Spleen (tissue), 11 donors: ENCODE measurements at regions not wholly inside any gene's neighbourhood (a gene's known extent, or its start where the extent isn't known, plus 50 kb on each side); places are given as distances from the start of the nearest gene placed in this dataset.

ENCODE experiments used
- DNase-seq: peaks from one replicate; pipeline ENCODE4 v3.0.0-alpha.2; 2020
- H3K27ac ChIP-seq, 8 donors: fragments of 200-600 bp; sonication (generic) in 7 of 8; 1 replicate in 4 of 8; 2 replicates in 4 of 8; pipeline versions ENCODE4 v1.5.0 to v1.8.0; 2016 to 2021; ENCODE audit warnings: inconsistent platforms in 4 of 8, mild to moderate bottlenecking in 4 of 8, moderate library complexity in 1 of 8
- H3K27me3 ChIP-seq, 7 donors: fragments of 200-600 bp; sonication (generic) in 6 of 7; replicated peaks in 1 of 7; 1 replicate in 4 of 7; 2 replicates in 3 of 7; pipeline versions ENCODE4 v1.5.0 to v1.8.0; 2016 to 2021; ENCODE audit warnings: inconsistent platforms in 3 of 7, mild to moderate bottlenecking in 1 of 7
- H3K36me3 ChIP-seq, 6 donors: fragments of 200-600 bp; sonication (generic) in 5 of 6; 1 replicate in 4 of 6; 2 replicates in 2 of 6; pipeline versions ENCODE4 v1.5.0 to v1.8.0; 2016 to 2021; ENCODE audit warnings: inconsistent platforms in 2 of 6
- H3K4me1 ChIP-seq, 6 donors: fragments of 200-600 bp; sonication (generic) in 5 of 6; 1 replicate in 3 of 6; 2 replicates in 3 of 6; pipeline versions ENCODE4 v1.5.0 to v1.8.0; 2016 to 2021; ENCODE audit warnings: inconsistent platforms in 3 of 6
- H3K4me3 ChIP-seq, 8 donors: fragments of 200-600 bp; sonication (generic) in 7 of 8; 1 replicate in 4 of 8; 2 replicates in 4 of 8; pipeline versions ENCODE4 v1.5.0 to v1.8.0; 2016 to 2021; ENCODE audit warnings: inconsistent platforms in 4 of 8, mild to moderate bottlenecking in 4 of 8, moderate library complexity in 2 of 8
- H3K9me3 ChIP-seq, 8 donors: fragments of 200-600 bp; sonication (generic) in 7 of 8; 1 replicate in 4 of 8; 2 replicates in 4 of 8; pipeline versions ENCODE4 v1.5.0 to v1.8.0; 2016 to 2021; ENCODE audit warnings: inconsistent platforms in 4 of 8
- CTCF ChIP-seq, 11 experiments: fragments of 200-600 bp in 7 of 11; fragments of 450-650 bp in 4 of 11; sonication (generic) in 4 of 11; IDR thresholded peaks in 8 of 11; conservative IDR thresholded peaks in 3 of 11; 1 replicate in 7 of 11; 2 replicates in 4 of 11; pipeline versions ENCODE4 v1.4.0 to v1.8.0; 2016 to 2021; ENCODE audit warnings: antibody characterized with exemption in 11 of 11, inconsistent platforms in 4 of 11, mild to moderate bottlenecking in 1 of 11
- POLR2A ChIP-seq, 3 donors: fragments of 450-650 bp; IDR thresholded peaks; one replicate each; pipeline ENCODE4 v1.5.1; 2017; ENCODE audit warnings: antibody characterized with exemption in 3 of 3, mild to moderate bottlenecking in 1 of 3
- POLR2AphosphoS5 ChIP-seq, 3 donors: sonication (generic); formaldehyde crosslinking; IDR thresholded peaks; one replicate each; pipeline ENCODE4 v1.5.1; 2017; ENCODE audit warnings: antibody characterized with exemption in 3 of 3
- WGBS, 5 donors: extraction: QIAGEN DNeasy Blood & Tissue Kit in 3 of 5; methylation state at CpG; one replicate each; pipeline versions ENCODE4 v1.1.5 to v1.1.7; 2013 to 2018; 5-methylcytosine and 5-hydroxymethylcytosine counted together
- intact Hi-C: fragments of 100-400 bp; cut with DNase I; formaldehyde crosslinking; loops from one replicate; pipeline ENCODE4 v1.15.0; 2023; ENCODE audit warnings: low total_unique reads
- donor health status: healthy with polysubstance abuse.
- donor health status: DM: no; HTN: no; CAD: no; lungs with moderate emphysema.
- donor health status: DM: no; HTN: no; CAD: no.
- donor health status: Bipolar disorder and iron deficiency.
- donor health status: healthy.
- donor health status: DM: no; HTN: no; CAD: no.
- donor health status: DM: yes; HTN: yes; CAD: no.

GRCh38 chr18:25449046-25449445 lies 97.1 kb upstream of the ZNF521 start:
- Histone ChIP-seq H3K4me1 (no peaks in the 10 kb centered on the region), H3K9me3 (peaks cover 0 to 15% (median 9%) of the 10 kb centered on the region in 8 donors), H3K27me3 (no peaks in the 10 kb centered on the region), H3K36me3 (no peaks in the 10 kb centered on the region), H3K4me3 (no peak overlapping the region), H3K27ac (no peak overlapping the region)
- intact Hi-C loops, result no loop called here
- DNase-seq, result no peak
- TF ChIP-seq POLR2A (IDR thresholded peaks at IDR 0.05) (no peak), CTCF (IDR thresholded peaks at IDR 0.05 in 8 of 11, conservative IDR thresholded peaks at IDR 0.05 in 3 of 11) (no peak), POLR2AphosphoS5 (IDR thresholded peaks at IDR 0.05) (no peak)

- Histone ChIP-seq H3K4me1 (no peaks in the 10 kb centered on the region), H3K27me3 (no peaks in the 10 kb centered on the region), H3K27ac (no peak overlapping the region), H3K4me3 (no peak overlapping the region), H3K9me3 (peaks cover 0 to 15% (median 9%) of the 10 kb centered on the region in 8 donors), H3K36me3 (no peaks in the 10 kb centered on the region)
- TF ChIP-seq POLR2A (IDR thresholded peaks at IDR 0.05), result no peak
- TF ChIP-seq CTCF (IDR thresholded peaks at IDR 0.05 in 8 of 11, conservative IDR thresholded peaks at IDR 0.05 in 3 of 11), result no peak
- no peak for TF ChIP-seq POLR2AphosphoS5 (IDR thresholded peaks at IDR 0.05)
- intact Hi-C loops, result no loop called here
- no peak for DNase-seq
- 24 to 31% (median 27%) methylated on average over 3 of the region's 3 CpGs for WGBS, 5 donors
Measured at GRCh38 chr18:25446972-25447371, 95.0 kb upstream of the ZNF521 start.

- no peak for DNase-seq
- H3K27me3 ChIP-seq, result no peaks in the 10 kb centered on the region
- no peaks in the 10 kb centered on the region for H3K4me1 ChIP-seq
- H3K27ac ChIP-seq, result no peak overlapping the region
- no peak overlapping the region for H3K4me3 ChIP-seq
- H3K9me3 ChIP-seq, result peaks cover 0 to 2% (median under 1%) of the 10 kb centered on the region in 8 donors
- no peak for TF ChIP-seq CTCF (IDR thresholded peaks at IDR 0.05 in 8 of 11, conservative IDR thresholded peaks at IDR 0.05 in 3 of 11)
- TF ChIP-seq POLR2A (IDR thresholded peaks at IDR 0.05), result no peak
- no peak for TF ChIP-seq POLR2AphosphoS5 (IDR thresholded peaks at IDR 0.05)
- 85 to 98% (median 91%) methylated on average over 5 of the region's 5 CpGs for WGBS, 5 donors
- no peaks in the 10 kb centered on the region for H3K36me3 ChIP-seq
- intact Hi-C loops, result no loop called here
Measured at GRCh38 chr18:25445430-25445829, 93.5 kb upstream of the ZNF521 start.

GRCh38 chr18:25443776-25444175 lies 91.8 kb upstream of the ZNF521 start:
- H3K4me3 ChIP-seq, result no peak overlapping the region
- H3K4me1 ChIP-seq, result no peaks in the 10 kb centered on the region
- TF ChIP-seq POLR2AphosphoS5 (IDR thresholded peaks at IDR 0.05), result no peak
- TF ChIP-seq CTCF (IDR thresholded peaks at IDR 0.05 in 8 of 11, conservative IDR thresholded peaks at IDR 0.05 in 3 of 11), result no peak
- no peak for TF ChIP-seq POLR2A (IDR thresholded peaks at IDR 0.05)
- intact Hi-C loops, result no loop called here
- no peaks in the 10 kb centered on the region for H3K9me3 ChIP-seq
- no peak overlapping the region for H3K27ac ChIP-seq
- H3K36me3 ChIP-seq, result no peaks in the 10 kb centered on the region
- no peak for DNase-seq
- H3K27me3 ChIP-seq, result no peaks in the 10 kb centered on the region
